ENCODE measurements at regions not wholly inside any gene's neighbourhood (a gene's known extent, or its start where the extent isn't known, plus 50 kb on each side); places are given as distances from the start of the nearest gene placed in this dataset.

- no peak for TF ChIP-seq CTCF (IDR thresholded peaks at IDR 0.05; ENCODE audit: poor library complexity, severe bottlenecking)
- TF ChIP-seq TAF1 (IDR thresholded peaks at IDR 0.05; ENCODE audit: low read depth): no peak
- no peak for TF ChIP-seq POLR2AphosphoS5 (IDR thresholded peaks at IDR 0.05)
- no peak for TF ChIP-seq SMC3 (conservative IDR thresholded peaks at IDR 0.05; ENCODE audit: poor library complexity)
- TF ChIP-seq EP300 (conservative IDR thresholded peaks at IDR 0.05; ENCODE audit: poor library complexity, severe bottlenecking): no peak
- no peak for TF ChIP-seq RAD21 (conservative IDR thresholded peaks at IDR 0.05)
Measured at GRCh38 chr1:228835456-228835855, 100.2 kb downstream of the RHOU start.
